ENCODE measurements at regions not wholly inside any gene's neighbourhood (a gene's known extent, or its start where the extent isn't known, plus 50 kb on each side); places are given as distances from the start of the nearest gene placed in this dataset.
A peak's percentile ranks its signal among the peaks of the same experiment; 100 is the strongest.

DNA sequence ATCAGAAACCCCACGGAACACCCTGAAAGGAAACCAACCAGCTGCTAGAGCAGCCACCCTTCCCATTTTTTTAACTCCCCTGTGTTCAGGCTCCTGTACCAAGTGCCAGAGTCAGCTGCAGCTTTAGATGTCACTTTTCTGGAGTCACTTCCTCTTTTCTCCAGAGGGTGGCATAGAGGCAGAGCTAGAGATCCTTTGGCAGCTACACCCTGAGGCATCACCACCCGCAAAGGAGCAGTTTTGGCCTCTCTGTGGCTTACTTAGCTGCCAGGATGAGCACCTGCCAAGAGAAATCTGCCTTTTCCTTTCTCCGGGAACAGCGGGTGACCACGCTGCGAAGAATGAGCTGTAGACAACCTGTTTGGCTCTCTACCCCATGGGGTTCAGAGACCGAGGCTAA is 58.0 kb upstream of the CHRDL1 start:
- TF ChIP-seq EZH2 (IDR thresholded peaks at IDR 0.05; ENCODE audit: low read length) (no peak), CTCF (optimal IDR thresholded peaks at IDR 0.05 in 1 of 3, IDR thresholded peaks at IDR 0.05 in 1 of 3, conservative IDR thresholded peaks at IDR 0.05 in 1 of 3; ENCODE audit: extremely low read depth in 1 of 3, insufficient read depth in 2 of 3, low read length in 3 of 3) (peak; percentile 37 to 50 (median 47))

Measured in keratinocyte (primary cell).